Mucosa of gallbladder (tissue), 1 donor: ENCODE measurements at regions not wholly inside any gene's neighbourhood (a gene's known extent, or its start where the extent isn't known, plus 50 kb on each side); places are given as distances from the start of the nearest gene placed in this dataset.
"Not testable (repeated sequence)": the region's sequence is repeated elsewhere in the genome, so short reads cannot be mapped to it uniquely, and the experiment has no call there.

ENCODE experiments used
- DNase-seq: peaks from one replicate; pipeline ENCODE4 v3.0.0-alpha.2; 2020; ENCODE audit warnings: low spot score
- donor health status: DM: no; HTN: no; CAD: no.

DNA sequence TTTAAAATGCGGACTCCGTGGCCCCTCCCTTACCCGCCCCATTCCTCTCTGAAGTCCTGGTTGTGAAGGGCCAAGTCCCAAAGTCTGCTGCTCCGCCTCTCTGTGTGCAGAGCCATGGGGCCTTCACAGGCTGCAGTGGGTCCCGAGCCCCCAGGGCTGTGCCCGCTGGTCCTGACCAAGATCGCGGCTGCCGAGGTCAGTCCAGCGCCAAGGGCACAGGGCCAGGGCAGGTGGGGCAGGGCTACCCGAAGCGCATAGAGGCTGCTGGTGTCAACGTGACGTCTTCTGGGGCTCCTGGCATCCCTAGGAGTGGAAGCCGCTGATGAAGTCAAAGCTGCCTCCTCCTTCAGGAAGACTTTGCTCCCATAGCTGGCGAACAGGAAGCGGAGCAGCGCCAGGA is 858.8 kb downstream of the TUBA3C start:
- not testable (repeated sequence) for DNase-seq

DNA sequence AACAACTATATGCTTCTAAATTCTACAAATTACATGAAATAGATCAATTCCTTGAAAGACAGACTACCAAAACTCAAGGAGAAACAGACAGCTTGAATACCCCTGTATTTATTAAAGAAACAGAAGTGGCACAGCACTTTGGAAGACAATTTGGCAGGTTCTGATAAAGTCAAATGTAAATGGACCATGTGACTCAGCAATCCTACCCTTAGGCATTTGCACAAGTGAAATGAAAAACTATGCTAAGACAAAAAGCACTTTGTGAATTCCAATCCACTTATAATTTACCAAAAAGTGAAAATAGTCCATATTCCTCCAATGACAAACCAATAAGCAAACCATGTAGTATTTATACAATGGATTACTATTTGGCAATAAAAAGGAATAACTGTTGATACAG is 862.0 kb downstream of the TUBA3C start:
- DNase-seq: not testable (repeated sequence)

DNA sequence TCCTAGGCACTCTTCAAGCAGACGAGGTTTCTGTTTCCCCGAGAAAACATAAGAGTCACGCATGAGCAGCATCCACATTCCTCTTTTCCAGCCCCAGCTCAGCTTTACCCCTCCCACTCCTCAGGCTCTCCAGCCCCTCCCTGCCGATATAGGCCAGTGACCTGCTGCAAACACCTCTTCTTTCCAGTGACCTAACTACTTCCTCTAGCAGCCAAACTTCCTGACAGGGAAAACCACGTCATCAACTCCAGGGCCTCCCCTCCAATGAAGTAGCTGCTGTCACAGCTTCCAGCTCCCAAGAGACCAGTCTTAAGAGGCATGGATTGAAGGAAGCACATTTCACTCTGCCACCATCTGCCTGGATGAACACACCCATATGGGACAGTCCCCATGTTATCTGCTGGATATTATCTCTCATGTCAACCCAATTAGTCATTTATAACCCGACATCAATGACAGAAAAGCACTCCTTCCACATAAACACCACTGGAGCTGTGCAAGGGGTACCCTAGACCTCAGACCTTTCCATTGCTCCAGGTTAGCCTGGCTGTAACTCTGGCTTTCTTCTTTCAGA is 878.3 kb downstream of the TUBA3C start:
- not testable (repeated sequence) for DNase-seq

DNA sequence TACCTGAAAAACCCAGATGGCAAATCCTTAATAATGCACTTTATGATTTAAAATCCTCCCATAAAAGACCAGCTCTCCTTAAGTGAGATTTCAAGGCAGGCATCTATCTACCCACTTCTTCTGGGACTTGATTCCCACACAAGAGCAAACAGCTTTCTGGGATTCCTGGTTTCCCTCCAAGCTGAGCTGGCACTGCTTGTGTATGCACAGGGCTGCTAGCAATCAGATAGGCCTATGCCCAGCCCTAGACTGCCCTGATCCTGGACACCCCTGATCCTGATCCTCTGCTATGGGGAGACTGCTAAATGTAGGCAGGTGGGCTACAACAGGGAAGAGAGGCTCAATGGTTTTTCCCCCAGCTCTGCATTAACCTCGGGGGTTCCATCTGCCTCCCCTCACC is 880.7 kb downstream of the TUBA3C start:
- not testable (repeated sequence) for DNase-seq

DNA sequence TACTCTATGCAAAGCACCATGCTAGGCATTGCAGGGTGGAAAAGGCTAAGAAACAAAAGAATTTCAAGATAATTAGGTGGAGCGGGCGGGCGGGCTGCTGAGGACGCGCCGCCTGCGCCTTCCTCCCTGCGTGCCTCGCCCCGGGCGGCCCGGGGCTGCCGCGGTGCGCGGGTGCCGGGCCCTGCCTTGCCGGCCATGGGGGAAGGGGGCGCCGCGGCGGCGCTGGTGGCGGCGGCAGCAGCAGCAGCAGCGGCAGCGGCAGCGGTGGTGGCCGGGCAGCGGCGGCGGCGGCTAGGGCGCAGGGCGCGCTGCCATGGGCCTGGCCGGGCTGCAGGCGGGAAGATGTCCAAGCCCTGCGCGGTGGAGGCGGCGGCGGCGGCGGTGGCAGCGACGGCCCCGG is 884.3 kb downstream of the TUBA3C start:
- not testable (repeated sequence) for DNase-seq

DNA sequence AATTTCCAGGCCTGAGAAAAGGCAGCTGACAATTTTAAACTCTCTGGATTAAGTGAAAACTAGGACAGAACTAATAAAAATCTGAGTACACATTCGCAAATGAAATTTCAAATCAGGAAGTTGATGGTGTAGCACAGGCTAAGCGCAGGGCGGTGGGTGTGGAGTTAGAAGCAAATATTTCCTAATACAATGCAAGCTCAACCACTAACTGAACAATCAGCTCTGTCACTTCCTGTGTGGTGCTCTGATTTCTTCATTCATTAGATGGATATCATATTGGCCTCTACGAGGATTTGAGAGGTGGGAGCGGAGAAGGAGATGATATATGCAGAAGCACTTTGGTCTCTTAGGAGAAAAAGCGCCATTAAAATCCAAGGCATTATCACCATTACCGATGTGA is 885.0 kb downstream of the TUBA3C start:
- not testable (repeated sequence) for DNase-seq

DNA sequence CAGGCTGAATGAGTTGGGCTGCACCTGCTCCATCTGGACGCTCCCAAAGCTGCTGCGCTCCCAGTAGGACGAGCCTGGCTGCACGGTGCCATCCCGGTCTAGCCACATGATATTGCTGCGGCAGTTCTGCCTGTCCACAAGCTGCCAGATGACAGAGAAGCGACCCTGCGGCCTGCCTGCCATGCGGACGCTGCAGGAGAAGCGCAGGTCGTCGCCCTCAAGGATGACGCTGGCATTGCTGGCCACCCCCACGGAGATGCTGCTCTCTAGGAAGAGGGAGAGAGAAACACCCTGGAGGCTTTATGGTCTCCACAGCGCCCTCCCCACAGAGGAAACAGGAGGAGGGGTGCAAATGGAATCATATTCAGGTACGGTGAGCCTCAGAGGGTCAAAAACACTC is 887.3 kb downstream of the TUBA3C start:
- DNase-seq: not testable (repeated sequence)

DNA sequence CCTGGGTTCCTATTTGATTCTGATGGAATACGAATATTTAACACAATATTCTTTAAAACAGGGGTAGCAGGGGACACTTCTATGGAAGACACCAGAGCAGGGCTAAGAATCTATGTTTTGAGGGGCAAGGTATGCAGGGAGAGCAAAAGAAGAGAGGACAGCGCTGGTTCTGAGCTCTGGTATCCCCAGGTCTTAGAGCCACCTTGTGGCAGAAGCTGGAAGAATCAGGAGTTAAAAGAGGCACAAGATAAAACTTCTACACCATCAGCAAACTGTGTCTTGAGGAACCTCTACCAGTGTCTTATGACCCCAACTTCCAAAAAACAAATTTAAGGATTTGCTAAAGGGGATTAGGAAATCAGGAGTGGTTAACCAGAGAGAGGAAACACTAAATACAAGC is 894.8 kb downstream of the TUBA3C start:
- DNase-seq: not testable (repeated sequence)

DNA sequence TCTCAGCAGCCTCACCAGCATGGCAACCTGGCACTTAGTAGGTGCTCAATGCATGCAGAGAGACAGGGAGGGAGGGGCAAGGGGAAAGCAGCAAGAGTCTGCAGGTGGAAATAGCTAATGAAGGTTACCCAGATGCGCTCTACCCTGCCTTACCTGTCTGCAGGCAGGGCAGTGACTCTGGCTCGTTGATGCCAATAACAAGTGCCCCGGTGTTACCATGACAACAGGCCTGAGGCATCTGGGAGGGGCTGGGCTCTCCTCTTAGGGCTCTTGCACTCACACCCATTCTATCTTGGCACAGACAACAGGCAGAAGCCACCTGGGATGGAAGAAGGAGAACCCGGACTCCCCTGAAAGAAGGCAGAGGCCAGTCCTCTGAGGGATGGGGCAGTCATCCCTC is 896.0 kb downstream of the TUBA3C start:
- not testable (repeated sequence) for DNase-seq

DNA sequence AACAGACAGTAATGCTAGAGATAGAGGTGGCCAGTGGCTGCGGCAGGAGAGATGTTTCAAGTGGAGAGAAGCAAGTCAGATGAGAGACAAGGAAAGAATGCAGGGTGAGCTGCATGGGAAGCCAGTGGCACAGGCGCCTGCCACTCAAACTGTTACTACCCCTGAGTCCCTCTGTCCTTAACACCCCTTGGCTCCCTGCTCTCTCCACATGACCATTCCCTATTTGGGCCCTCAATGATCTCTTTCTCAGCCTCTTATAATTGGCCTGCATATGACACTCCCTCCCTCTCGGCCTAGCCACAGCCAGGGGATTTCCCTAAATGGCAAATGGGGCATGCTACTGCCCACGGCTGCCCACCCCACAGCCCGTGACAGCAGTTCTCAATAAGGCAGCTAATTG is 897.6 kb downstream of the TUBA3C start:
- DNase-seq: not testable (repeated sequence)

DNA sequence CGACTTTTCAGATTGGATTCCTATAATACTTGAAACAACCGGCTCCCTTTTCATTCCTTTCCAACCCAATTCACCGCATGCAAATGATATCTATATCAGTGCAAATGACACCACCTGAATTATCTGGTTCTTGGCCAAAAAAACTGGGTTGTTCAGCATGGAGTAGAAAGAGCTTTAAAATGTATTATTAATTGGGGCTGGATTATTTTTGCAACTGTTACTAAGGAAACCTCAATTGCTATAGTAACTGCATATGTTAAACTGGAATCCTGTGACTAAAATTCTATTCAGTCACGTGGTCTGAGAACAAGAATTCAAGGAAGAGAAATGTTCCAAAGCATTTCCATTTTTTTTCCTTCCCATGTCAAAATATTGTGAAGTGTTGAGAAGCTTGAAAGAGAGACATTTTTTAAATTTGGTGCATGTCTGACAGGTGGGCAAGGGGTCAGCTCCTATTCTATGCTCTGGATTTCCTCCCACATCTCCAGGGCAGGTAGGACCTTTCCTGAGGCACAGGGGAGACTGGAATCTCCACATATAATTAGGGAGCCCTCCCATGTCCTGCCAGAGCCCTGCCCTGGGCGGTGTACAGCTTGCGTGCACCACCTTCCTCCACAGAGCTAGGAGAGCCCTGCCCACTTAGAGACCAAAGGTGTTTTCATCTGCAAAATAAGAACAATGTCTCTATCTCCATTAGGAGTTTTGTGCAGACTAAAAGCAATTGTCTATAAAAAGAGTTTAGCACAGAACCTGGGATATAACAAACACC is 899.6 kb downstream of the TUBA3C start:
- not testable (repeated sequence) for DNase-seq

DNA sequence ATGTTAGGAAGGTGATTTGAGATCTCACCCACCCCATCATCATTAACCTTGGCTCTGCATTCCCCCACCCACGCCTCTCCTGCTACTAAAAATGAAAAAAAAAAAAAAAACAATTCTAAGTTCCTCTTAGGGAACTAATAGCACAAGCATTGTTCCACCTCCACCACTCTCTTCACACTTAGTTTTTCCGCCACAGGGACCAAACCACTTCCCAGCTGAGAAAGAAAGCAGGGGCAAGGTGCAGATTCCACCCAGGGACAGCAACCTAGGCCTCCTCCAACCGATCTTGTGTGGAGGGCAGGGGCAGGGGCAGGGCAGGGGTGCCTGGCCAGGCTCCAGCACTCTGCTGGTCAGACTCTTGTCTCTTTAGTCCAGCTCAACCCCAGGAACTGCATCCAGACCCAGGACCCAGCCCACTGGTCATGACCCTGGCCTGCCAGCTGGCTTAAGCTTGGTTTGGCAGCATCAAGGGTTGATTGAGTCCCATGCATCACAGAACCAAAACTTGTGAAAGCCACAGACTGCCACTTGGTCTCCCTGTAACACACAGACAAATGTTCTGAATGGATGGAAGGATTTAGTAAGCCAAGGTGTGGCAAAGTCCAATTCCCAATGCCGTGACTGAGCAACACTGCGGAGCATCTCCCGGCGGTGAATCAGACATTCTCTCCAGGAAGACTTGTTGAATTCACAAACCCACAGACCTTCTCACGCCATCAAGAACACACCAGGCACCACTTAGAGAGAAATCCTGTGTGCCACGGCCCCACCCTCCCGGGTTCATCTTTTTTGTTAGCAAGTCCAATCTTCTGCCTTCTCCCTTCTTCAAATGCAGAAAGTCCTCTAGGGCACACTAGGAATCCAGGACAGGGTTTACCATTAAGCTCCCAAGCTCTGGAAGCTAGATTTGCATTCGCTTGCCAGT is 900.5 kb downstream of the TUBA3C start:
- DNase-seq: peak; percentile 37

DNA sequence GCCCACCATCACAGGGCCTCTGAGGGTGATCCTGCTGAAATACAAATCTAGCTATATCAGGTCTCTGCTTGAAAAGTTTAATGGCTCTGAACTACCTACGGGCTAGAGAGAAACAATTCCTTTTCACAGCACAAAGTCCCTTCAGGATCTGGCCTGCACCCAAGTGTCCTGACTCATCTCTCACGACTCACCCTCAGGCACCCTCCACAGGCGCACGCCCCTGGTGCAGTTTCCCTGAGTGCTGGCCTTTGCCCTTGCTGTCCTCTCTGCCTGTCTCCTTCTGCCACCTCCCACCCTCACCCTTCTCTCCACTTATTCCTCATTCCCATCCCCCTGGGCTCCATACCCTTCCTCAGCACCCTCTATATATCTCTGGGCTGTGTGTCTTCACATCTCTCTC is 901.7 kb downstream of the TUBA3C start:
- DNase-seq: peak; percentile 90

DNA sequence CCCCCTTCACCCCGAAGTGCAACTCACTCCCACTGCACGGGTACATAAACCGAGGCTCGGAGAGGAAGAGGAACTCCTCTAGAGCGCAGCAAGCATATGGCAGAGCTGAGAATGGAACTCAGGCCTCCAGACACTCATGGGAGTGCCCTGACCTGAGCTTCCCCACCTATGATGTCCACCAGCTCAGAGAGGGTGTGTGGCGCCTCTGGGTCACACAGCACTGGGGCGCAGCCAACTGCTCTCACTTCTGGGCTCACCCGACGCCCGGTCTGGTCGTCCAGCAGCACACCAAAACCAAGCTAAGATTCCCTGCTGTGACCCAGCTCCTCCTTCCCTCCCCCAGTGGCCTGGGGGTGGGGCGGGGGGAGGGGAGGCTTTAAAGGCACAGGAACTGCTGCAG is 904.3 kb downstream of the TUBA3C start:
- DNase-seq: not testable (repeated sequence)

DNA sequence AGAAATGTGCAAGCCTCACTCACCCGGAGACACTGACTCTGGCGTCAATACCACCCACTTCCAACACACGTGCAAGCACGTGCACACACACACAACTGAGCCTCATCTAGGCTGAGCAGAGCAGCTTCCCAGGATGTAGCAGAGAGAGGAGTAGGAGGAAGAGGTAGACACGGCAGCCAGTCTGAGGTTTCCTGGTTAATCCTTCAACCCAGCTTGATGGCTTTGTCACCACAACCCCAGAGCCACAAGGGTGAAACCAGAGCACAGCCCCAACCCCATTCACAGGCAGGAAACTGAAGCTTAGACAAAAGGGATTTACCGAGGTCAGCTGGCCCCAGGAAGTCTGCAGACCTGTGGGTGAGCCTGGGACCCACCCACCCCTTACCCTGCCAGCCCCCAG is 905.3 kb downstream of the TUBA3C start:
- not testable (repeated sequence) for DNase-seq

DNA sequence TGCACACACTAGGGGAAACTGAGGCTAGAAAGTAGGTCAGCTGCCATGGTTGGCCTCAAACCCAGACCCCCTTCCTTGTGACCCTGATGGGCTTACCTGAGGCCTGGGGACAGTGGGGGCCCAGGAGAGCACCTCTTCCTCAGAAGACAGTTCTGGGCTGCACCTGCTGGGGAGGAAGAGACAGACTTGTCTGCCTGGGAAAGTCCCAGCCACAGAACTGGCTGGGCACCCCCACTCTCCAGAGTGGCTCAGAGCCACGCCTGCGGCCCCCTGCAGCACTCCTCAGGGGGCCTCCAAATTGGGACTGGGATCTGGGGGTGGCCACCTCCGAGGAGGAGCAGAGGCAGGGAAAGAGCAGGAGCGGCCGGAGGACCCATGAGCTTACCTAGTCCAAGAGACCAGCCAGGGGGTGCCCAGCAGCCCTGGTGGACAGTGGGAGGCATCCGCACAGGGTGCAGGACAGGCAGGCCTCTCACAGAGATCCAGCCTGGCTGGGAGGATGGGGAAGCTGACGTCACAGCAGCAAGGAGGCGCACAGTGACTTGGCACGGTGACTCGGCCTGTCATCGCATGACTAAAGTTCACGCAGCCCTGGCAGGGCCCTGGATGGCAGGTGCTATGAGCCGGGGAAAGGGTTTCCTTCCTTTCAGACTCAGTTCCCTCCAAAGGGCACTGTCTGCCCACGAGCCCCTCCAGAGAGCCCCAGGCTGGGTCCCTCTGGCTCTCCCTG is 907.7 kb downstream of the TUBA3C start:
- DNase-seq: peak; percentile 76

DNA sequence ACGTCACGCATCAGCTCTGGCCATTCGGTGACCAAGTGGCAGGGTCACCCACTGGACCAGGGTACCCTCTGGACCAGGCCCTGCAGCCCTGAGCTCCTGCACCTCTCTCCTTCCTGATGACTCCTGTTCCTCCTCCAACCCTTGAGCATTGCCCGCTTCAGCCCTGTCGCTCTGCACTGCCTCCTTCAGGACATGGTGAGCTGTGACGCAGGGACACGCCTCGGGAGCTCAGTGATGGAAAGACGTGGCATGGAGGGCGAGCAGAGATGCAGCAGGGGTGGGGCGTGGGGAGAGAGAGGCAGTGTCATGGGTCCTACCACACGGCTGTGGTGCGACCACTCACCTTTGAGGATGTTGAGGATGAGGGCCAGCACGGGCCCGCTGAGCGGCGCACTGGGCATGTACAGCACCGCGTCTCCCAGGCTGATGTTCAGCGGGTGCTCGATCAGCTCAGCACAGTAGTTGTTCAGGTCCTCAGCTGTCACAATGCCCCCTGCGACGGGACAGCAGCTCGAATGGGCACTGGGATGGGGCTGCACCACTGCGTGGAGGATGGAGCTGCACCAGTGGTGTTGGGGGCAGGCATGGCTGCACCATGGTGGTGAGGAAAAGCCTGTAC is 922.7 kb downstream of the TUBA3C start:
- not testable (repeated sequence) for DNase-seq

DNA sequence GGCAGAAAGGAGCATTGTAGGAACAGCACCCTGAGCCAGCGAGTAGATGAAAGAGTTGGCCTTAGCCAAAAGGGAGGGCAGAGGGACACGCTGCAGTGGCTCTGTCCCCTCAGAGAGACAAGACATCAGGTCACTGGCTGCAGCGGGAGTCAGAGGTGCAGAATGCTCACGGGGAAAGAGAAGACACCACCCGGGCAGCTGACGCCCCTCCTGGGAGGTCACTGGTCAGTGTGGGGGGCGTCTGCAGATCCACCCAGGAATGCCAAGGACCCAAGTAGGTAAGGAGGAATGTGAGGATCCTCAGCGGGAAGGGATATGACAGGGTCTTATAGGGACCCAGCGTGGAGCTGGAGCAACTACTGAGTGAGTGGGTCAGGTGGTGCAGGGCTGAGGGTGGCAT is 923.9 kb downstream of the TUBA3C start:
- not testable (repeated sequence) for DNase-seq

DNA sequence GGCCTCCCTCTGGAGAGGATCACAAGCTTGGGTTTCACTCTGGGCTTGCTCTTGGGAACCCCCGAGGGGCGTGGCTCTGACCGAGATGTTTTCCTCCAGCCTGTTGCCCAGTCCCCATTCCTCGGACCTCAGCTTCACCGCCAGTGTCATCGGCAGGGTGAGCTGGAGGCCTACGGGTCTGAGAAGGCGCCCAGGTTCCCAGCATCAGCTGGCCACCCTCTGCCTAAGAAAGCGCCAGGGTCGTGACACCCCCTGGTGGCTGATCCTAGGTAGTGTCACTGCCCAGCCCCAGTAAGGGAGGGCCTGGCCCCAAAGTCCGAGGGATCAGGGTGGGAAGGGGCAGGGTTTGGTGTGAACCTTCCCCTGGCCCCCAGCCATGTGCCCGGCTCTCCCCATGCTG is 928.8 kb downstream of the TUBA3C start:
- DNase-seq: not testable (repeated sequence)

DNA sequence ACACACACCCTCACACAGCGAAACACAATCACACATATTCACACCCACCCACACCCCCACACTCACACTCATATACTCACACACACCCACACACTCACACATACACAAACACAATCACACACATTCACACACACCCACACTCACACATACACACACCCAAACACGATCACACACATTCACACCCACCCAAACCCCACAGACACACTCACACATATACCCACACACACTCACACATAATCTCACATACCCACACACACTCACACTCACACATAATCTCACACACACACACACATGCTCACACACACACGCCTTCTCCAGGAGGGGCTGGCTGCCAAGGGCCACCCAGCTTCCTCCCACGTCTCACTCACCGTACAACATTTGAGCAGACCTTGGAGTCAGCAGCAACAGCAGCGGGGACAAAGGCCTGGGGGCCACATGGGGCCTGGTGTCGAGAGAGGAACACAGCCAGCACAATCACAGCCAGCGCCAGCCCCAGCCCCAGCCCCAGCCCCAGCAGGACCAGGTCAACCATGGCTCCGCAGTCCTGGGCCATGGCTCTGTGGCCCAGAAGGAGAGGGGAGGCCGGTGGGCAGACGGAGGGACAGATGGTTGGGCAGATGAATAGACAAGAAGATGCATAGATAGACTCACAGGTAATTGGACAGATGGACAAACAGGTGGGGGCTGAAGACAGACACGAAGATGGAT is 932.9 kb downstream of the TUBA3C start:
- DNase-seq: not testable (repeated sequence)

DNA sequence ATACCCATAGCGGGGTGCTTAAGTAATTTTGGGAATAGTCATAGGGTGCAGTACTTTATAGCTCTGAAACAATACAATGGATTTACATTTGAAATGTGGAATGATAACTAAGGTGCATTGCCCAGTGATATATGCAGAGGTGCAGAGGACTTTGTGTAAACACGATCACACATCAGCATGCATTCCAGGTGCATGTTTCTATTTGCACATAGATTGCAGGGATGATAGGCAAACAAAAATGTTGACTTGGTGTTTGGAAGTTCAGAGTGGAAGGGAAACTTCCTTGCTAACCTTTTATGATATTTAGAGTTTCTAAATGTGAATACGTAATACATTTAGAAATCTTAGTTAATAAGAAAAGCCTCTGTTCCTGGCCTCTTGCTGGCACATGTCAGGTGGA is 941.5 kb downstream of the TUBA3C start:
- DNase-seq: not testable (repeated sequence)
